ENCODE measurements at regions not wholly inside any gene's neighbourhood (a gene's known extent, or its start where the extent isn't known, plus 50 kb on each side); places are given as distances from the start of the nearest gene placed in this dataset.

DNA sequence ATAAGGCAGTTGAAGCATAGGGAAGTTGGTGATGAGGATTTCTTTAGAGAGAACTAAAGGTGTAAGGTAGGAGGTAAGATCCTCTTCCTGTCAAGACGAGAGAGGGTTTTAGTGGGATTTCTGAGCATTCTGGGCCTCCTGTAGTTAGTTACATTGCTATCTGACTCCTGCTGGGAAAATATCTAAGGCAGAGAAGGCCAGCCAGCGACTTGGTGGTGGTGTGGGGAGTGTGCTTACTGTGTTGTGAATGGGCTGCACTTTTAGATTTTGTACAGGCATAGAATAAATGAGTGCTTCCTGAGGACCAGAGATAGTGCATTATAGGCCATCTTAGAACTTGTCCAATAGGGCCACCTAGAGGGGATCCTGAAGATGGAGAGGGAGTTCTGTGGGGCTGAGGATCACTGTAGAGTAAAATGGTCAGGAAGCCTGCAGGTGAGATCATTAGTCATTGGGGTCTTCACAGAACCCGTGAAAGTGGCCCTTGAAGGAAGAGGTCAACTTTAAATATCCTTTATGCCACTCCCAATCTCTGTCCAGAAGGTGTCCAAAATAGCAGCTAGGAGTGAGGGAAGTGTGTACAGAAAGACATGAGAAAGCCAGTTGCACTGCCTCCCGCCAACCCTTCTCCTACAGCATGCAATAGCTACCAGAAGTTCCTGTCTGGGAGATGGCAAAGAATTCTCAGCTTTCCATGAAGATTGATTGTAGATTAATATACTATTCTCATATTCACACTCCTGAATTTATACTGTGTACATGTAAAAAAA, 266.6 kb downstream of the POLR1F start:
- peak; percentile 75 for DNase-seq (ENCODE audit: low spot score)

DNA sequence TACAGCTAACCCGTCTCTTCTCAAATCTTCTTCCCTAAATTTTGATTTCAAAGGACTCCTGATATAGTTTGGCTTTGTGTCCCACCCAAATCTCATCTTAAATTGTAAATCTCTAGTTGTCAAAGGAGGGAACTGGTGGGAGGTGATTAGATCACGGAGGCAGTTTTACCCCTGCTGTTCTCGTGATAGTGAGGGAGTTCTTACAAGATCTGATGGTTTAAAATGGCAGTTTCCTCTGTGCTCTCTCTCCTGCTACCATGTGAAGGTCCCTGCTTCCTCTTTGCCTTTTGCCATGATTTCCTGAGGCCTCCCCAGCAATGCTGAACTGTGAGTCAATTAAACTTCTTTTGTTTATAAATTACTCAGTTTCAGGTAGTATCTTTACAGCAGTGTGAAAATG, 269.3 kb downstream of the POLR1F start:
- peaks cover 3% of the 10 kb centered on the region for H3K27me3 Mint-ChIP-seq (ENCODE audit: insufficient read depth, low read depth, poor library complexity)
- H3K9me3 Mint-ChIP-seq = no peaks in the 10 kb centered on the region
- TF ChIP-seq, protein P1, sequence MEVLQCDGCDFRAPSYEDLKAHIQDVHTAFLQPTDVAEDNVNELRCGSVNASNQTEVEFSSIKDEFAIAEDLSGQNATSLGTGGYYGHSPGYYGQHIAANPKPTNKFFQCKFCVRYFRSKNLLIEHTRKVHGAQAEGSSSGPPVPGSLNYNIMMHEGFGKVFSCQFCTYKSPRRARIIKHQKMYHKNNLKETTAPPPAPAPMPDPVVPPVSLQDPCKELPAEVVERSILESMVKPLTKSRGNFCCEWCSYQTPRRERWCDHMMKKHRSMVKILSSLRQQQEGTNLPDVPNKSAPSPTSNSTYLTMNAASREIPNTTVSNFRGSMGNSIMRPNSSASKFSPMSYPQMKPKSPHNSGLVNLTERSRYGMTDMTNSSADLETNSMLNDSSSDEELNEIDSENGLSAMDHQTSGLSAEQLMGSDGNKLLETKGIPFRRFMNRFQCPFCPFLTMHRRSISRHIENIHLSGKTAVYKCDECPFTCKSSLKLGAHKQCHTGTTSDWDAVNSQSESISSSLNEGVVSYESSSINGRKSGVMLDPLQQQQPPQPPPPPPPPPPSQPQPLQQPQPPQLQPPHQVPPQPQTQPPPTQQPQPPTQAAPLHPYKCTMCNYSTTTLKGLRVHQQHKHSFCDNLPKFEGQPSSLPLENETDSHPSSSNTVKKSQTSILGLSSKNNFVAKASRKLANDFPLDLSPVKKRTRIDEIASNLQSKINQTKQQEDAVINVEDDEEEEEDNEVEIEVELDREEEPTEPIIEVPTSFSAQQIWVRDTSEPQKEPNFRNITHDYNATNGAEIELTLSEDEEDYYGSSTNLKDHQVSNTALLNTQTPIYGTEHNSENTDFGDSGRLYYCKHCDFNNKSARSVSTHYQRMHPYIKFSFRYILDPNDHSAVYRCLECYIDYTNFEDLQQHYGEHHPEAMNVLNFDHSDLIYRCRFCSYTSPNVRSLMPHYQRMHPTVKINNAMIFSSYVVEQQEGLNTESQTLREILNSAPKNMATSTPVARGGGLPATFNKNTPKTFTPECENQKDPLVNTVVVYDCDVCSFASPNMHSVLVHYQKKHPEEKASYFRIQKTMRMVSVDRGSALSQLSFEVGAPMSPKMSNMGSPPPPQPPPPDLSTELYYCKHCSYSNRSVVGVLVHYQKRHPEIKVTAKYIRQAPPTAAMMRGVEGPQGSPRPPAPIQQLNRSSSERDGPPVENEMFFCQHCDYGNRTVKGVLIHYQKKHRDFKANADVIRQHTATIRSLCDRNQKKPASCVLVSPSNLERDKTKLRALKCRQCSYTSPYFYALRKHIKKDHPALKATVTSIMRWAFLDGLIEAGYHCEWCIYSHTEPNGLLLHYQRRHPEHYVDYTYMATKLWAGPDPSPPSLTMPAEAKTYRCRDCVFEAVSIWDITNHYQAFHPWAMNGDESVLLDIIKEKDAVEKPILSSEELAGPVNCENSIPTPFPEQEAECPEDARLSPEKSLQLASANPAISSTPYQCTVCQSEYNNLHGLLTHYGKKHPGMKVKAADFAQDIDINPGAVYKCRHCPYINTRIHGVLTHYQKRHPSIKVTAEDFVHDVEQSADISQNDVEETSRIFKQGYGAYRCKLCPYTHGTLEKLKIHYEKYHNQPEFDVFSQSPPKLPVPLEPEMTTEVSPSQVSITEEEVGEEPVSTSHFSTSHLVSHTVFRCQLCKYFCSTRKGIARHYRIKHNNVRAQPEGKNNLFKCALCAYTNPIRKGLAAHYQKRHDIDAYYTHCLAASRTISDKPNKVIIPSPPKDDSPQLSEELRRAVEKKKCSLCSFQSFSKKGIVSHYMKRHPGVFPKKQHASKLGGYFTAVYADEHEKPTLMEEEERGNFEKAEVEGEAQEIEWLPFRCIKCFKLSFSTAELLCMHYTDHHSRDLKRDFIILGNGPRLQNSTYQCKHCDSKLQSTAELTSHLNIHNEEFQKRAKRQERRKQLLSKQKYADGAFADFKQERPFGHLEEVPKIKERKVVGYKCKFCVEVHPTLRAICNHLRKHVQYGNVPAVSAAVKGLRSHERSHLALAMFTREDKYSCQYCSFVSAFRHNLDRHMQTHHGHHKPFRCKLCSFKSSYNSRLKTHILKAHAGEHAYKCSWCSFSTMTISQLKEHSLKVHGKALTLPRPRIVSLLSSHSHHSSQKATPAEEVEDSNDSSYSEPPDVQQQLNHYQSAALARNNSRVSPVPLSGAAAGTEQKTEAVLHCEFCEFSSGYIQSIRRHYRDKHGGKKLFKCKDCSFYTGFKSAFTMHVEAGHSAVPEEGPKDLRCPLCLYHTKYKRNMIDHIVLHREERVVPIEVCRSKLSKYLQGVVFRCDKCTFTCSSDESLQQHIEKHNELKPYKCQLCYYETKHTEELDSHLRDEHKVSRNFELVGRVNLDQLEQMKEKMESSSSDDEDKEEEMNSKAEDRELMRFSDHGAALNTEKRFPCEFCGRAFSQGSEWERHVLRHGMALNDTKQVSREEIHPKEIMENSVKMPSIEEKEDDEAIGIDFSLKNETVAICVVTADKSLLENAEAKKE (CRISPR knock-in tag; IDR thresholded peaks at IDR 0.05) = no peak

More for the DNA sequence above, 266.6 kb downstream of the POLR1F start:
- H3K4me1 Mint-ChIP-seq = peaks cover 15% of the 10 kb centered on the region; the same call in 2 of the 3 replicates
- no peak overlapping the region for H3K4me3 Mint-ChIP-seq
- peak; percentile 99 for ATAC-seq
- peaks cover 3% of the 10 kb centered on the region for H3K27me3 Mint-ChIP-seq (ENCODE audit: insufficient read depth, low read depth, poor library complexity)
- Histone ChIP-seq H3K79me2 (replicated peaks; ENCODE audit: insufficient read depth) (no peaks in the 10 kb centered on the region), H2AFZ (no peak overlapping the region; the same call in 1 of the 2 replicates), H3K27me3 (ENCODE audit: insufficient read depth) (no peaks in the 10 kb centered on the region), H4K20me1 (replicated peaks; ENCODE audit: insufficient read depth) (no peaks in the 10 kb centered on the region), H3F3A (replicated peaks; ENCODE audit: low read depth) (no peaks in the 10 kb centered on the region), H3K9me2 (ENCODE audit: insufficient read depth) (no peaks in the 10 kb centered on the region), H3K4me2 (no peak overlapping the region), H3K4me3 (no peak overlapping the region), H3K4me1 (ENCODE audit: insufficient read depth) (no peaks in the 10 kb centered on the region), H3K27ac (ENCODE audit: low read depth) (no peak overlapping the region), H3K36me3 (ENCODE audit: insufficient read depth) (no peaks in the 10 kb centered on the region)
- no peaks in the 10 kb centered on the region for H3K9me3 Mint-ChIP-seq
- TF ChIP-seq NANOG (IDR thresholded peaks at IDR 0.05; ENCODE audit: borderline replicate concordance) (no peak), STAT1 (IDR thresholded peaks at IDR 0.05; ENCODE audit: unreplicated experiment) (no peak)
- TF ChIP-seq, protein P2, sequence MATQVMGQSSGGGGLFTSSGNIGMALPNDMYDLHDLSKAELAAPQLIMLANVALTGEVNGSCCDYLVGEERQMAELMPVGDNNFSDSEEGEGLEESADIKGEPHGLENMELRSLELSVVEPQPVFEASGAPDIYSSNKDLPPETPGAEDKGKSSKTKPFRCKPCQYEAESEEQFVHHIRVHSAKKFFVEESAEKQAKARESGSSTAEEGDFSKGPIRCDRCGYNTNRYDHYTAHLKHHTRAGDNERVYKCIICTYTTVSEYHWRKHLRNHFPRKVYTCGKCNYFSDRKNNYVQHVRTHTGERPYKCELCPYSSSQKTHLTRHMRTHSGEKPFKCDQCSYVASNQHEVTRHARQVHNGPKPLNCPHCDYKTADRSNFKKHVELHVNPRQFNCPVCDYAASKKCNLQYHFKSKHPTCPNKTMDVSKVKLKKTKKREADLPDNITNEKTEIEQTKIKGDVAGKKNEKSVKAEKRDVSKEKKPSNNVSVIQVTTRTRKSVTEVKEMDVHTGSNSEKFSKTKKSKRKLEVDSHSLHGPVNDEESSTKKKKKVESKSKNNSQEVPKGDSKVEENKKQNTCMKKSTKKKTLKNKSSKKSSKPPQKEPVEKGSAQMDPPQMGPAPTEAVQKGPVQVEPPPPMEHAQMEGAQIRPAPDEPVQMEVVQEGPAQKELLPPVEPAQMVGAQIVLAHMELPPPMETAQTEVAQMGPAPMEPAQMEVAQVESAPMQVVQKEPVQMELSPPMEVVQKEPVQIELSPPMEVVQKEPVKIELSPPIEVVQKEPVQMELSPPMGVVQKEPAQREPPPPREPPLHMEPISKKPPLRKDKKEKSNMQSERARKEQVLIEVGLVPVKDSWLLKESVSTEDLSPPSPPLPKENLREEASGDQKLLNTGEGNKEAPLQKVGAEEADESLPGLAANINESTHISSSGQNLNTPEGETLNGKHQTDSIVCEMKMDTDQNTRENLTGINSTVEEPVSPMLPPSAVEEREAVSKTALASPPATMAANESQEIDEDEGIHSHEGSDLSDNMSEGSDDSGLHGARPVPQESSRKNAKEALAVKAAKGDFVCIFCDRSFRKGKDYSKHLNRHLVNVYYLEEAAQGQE (IDR thresholded peaks at IDR 0.05; ENCODE audit: unreplicated experiment) = no peak
- TF ChIP-seq, protein P3, sequence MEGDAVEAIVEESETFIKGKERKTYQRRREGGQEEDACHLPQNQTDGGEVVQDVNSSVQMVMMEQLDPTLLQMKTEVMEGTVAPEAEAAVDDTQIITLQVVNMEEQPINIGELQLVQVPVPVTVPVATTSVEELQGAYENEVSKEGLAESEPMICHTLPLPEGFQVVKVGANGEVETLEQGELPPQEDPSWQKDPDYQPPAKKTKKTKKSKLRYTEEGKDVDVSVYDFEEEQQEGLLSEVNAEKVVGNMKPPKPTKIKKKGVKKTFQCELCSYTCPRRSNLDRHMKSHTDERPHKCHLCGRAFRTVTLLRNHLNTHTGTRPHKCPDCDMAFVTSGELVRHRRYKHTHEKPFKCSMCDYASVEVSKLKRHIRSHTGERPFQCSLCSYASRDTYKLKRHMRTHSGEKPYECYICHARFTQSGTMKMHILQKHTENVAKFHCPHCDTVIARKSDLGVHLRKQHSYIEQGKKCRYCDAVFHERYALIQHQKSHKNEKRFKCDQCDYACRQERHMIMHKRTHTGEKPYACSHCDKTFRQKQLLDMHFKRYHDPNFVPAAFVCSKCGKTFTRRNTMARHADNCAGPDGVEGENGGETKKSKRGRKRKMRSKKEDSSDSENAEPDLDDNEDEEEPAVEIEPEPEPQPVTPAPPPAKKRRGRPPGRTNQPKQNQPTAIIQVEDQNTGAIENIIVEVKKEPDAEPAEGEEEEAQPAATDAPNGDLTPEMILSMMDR (conservative IDR thresholded peaks at IDR 0.05; ENCODE audit: low read depth in 2 of 2) = peak; percentile 74 to 86
- no peaks in the 10 kb centered on the region for H3K36me3 Mint-ChIP-seq (ENCODE audit: low read depth)
- H3K27ac Mint-ChIP-seq = no peak overlapping the region

More for the DNA sequence above, 269.3 kb downstream of the POLR1F start:
- H3F3A ChIP-seq (replicated peaks; ENCODE audit: low read depth) = no peaks in the 10 kb centered on the region
- H3K36me3 ChIP-seq (ENCODE audit: insufficient read depth) = no peaks in the 10 kb centered on the region
- H3K27me3 ChIP-seq (ENCODE audit: insufficient read depth) = no peaks in the 10 kb centered on the region
- H2AFZ ChIP-seq = peak overlapping the region; percentile 57; the same call in 1 of the 2 replicates
- Mint-ChIP-seq H3K27ac (no peak overlapping the region), H3K4me3 (no peak overlapping the region), H3K36me3 (ENCODE audit: low read depth) (no peaks in the 10 kb centered on the region), H3K4me1 (peaks cover 15% of the 10 kb centered on the region; the same call in 2 of the 3 replicates)
- ATAC-seq (no peak), DNase-seq (ENCODE audit: low spot score) (no peak)
- H3K79me2 ChIP-seq (replicated peaks; ENCODE audit: insufficient read depth) = no peaks in the 10 kb centered on the region
- H3K27ac ChIP-seq (ENCODE audit: low read depth) = no peak overlapping the region
- H3K4me3 ChIP-seq = no peak overlapping the region
- H3K4me2 ChIP-seq = no peak overlapping the region
- no peaks in the 10 kb centered on the region for H3K4me1 ChIP-seq (ENCODE audit: insufficient read depth)
- no peaks in the 10 kb centered on the region for H4K20me1 ChIP-seq (replicated peaks; ENCODE audit: insufficient read depth)
- H3K9me2 ChIP-seq (ENCODE audit: insufficient read depth) = no peaks in the 10 kb centered on the region
